SIG-M5 (cell line): ENCODE measurements at regions not wholly inside any gene's neighbourhood (a gene's known extent, or its start where the extent isn't known, plus 50 kb on each side); places are given as distances from the start of the nearest gene placed in this dataset.

Experiments
- DNase-seq: peaks from one replicate; lab custom pipeline; 2025; lab: John Stamatoyannopoulos, UW

GRCh38 chr3:72565593-72565992 is 282.7 kb downstream of the SHQ1 start:
- no peak for DNase-seq

- DNase-seq, result no peak
Observed at GRCh38 chr3:72563690-72564370, 284.4 kb downstream of the SHQ1 start.

- DNase-seq, result no peak
Observed at GRCh38 chr3:72560846-72561675, 287.2 kb downstream of the SHQ1 start.

- DNase-seq, result no peak
Observed at GRCh38 chr3:72559385-72559784, 288.9 kb downstream of the SHQ1 start.

- DNase-seq, result no peak
Observed at GRCh38 chr3:72558001-72558400, 290.2 kb downstream of the SHQ1 start.

- DNase-seq, result no peak
Observed at GRCh38 chr3:72555714-72556113, 292.5 kb downstream of the SHQ1 start.

- DNase-seq, result no peak
Observed at GRCh38 chr3:72554689-72555088, 293.6 kb downstream of the SHQ1 start.

- no peak for DNase-seq
Observed at GRCh38 chr3:72553298-72553697, 294.9 kb downstream of the SHQ1 start.

- no peak for DNase-seq
Observed at GRCh38 chr3:72550582-72551262, 297.5 kb downstream of the SHQ1 start.

GRCh38 chr3:72549761-72550581 is 298.3 kb downstream of the SHQ1 start:
- no peak for DNase-seq

GRCh38 chr3:72548981-72549380 is 299.3 kb downstream of the SHQ1 start:
- DNase-seq, result no peak

GRCh38 chr3:72548461-72548860 is 299.8 kb downstream of the SHQ1 start:
- DNase-seq, result no peak

GRCh38 chr3:72547183-72547582 is 301.1 kb downstream of the SHQ1 start:
- no peak for DNase-seq

GRCh38 chr3:72544239-72544638 is 304.0 kb downstream of the SHQ1 start:
- no peak for DNase-seq

- no peak for DNase-seq
Observed at GRCh38 chr3:72543246-72543645, 305.0 kb downstream of the SHQ1 start.

- DNase-seq, result no peak
Observed at GRCh38 chr3:72542781-72543180, 305.5 kb downstream of the SHQ1 start.

- DNase-seq, result no peak
Observed at GRCh38 chr3:72539856-72540255, 308.4 kb downstream of the SHQ1 start.

GRCh38 chr3:72538070-72538745 is 310.0 kb downstream of the SHQ1 start:
- DNase-seq, result no peak

GRCh38 chr3:72537448-72537847 is 310.8 kb downstream of the SHQ1 start:
- no peak for DNase-seq

- no peak for DNase-seq
Observed at GRCh38 chr3:72536878-72537267, 311.4 kb downstream of the SHQ1 start.

- no peak for DNase-seq
Observed at GRCh38 chr3:72536206-72536877, 311.9 kb downstream of the SHQ1 start.
